K562 (cell line): ENCODE measurements at regions not wholly inside any gene's neighbourhood (a gene's known extent, or its start where the extent isn't known, plus 50 kb on each side); places are given as distances from the start of the nearest gene placed in this dataset.

Source experiments
- ATAC-seq: fragments of 200-7000 bp; cut with Tn5 transposase; 3 replicates; pipeline ENCODE4 v1.9.1; 2020; ENCODE audit warnings: moderate library complexity
- BruUV-seq: library from RNA; stranded (reverse); fragments of 400-500 nt; replicated peaks from 2 replicates; lab custom pipeline; 2021; lab: Mats Ljungman, UMichigan
- CTCF ChIA-PET: fragments of 300-600 bp; formaldehyde crosslinking; extraction: SDS; loops from one replicate; lab custom pipeline; 2021; ENCODE audit warnings: low intra/inter-chr PET ratio; lab: Yijun Ruan, JAX
- POLR2A ChIA-PET: fragments of 300-600, 350-650 bp; sonication (Branson Sonifier 250); formaldehyde crosslinking; extraction: SDS; loops from one replicate; lab custom pipeline; 2021; ENCODE audit warnings: antibody characterized with exemption, inconsistent platforms; lab: Yijun Ruan, JAX
- DNase-seq, 4 experiments: peaks; one replicate each; pipeline versions ENCODE4 v3.0.0 to v3.0.0-alpha.2; 2011 to 2018; ENCODE audit warnings: low spot score in 3 of 4, mixed read lengths in 3 of 4; ENCODE audit errors: extremely low read depth in 1 of 4
- FAIRE-seq: peaks from 2 replicates; lab custom pipeline; 2011; peaks lifted over from hg19 to GRCh38; lab: Jason Lieb, UNC
- H2AFZ ChIP-seq: 2 replicates; pipeline ENCODE4 v1.6.0; 2011; ENCODE audit warnings: low read depth, low read length, control low read depth, inconsistent platforms
- H3K27ac ChIP-seq: fragments of 200-600 bp; 3 replicates; pipeline ENCODE4 v1.8.0; 2011; ENCODE audit warnings: low read depth, mild to moderate bottlenecking, control low read depth, inconsistent platforms, low read length, moderate library complexity, mixed read lengths; ENCODE audit errors: extremely low read depth
- H3K27me3 ChIP-seq, 2 experiments: fragments of 300-600 bp in 1 of 2; 2 replicates in 1 of 2; 3 replicates in 1 of 2; pipeline versions ENCODE4 v1.6.0 to v1.8.0; 2011; ENCODE audit warnings: inconsistent platforms in 2 of 2, low read length in 2 of 2, mild to moderate bottlenecking in 1 of 2, mixed read lengths in 1 of 2, moderate library complexity in 1 of 2; ENCODE audit not compliant: control insufficient read depth in 2 of 2, insufficient read depth in 2 of 2
- H3K36me3 ChIP-seq: fragments of 300-600 bp; 3 replicates; pipeline ENCODE4 v1.8.0; 2011; ENCODE audit warnings: mild to moderate bottlenecking, low read length, inconsistent platforms; ENCODE audit not compliant: control insufficient read depth, insufficient read depth
- H3K4me1 ChIP-seq, 2 experiments: fragments of 200-600 bp in 1 of 2; replicated peaks in 1 of 2; 2 replicates in 1 of 2; 3 replicates in 1 of 2; pipeline versions ENCODE4 v1.5.1 to v1.8.0; 2011; ENCODE audit warnings: inconsistent platforms in 2 of 2, low read length in 2 of 2, mild to moderate bottlenecking in 1 of 2, mixed read lengths in 1 of 2, moderate library complexity in 1 of 2; ENCODE audit not compliant: control insufficient read depth in 2 of 2, insufficient read depth in 2 of 2
- H3K4me2 ChIP-seq: 2 replicates; pipeline ENCODE4 v1.6.1; 2011; ENCODE audit warnings: low read length, control low read depth, inconsistent platforms, mixed read lengths; ENCODE audit not compliant: insufficient read depth
- H3K4me3 ChIP-seq: fragments of 200-600 bp; sonication (generic), shearing (Covaris generic); 2 replicates; pipeline ENCODE4 v1.5.1; 2016; ENCODE audit warnings: control low read depth, inconsistent platforms
- H3K79me2 ChIP-seq: fragments of 200-600 bp; 3 replicates; pipeline ENCODE4 v1.8.0; 2011; ENCODE audit warnings: low read length, inconsistent platforms; ENCODE audit not compliant: control insufficient read depth, insufficient read depth
- H3K9ac ChIP-seq, 2 experiments: 2 replicates each; pipeline versions ENCODE4 v1.6.0 to v1.6.1; 2011; ENCODE audit warnings: low read depth in 2 of 2, low read length in 2 of 2, control low read depth in 1 of 2, inconsistent platforms in 1 of 2, mild to moderate bottlenecking in 1 of 2, mixed read lengths in 1 of 2; ENCODE audit not compliant: insufficient read depth in 1 of 2
- H3K9me1 ChIP-seq: one replicate; pipeline ENCODE4 v1.6.0; 2011; ENCODE audit warnings: inconsistent platforms, mild to moderate bottlenecking, low read length, moderate library complexity; ENCODE audit not compliant: control insufficient read depth, insufficient read depth
- H3K9me3 ChIP-seq: replicated peaks from 2 replicates; pipeline ENCODE4 v1.5.1; 2011; ENCODE audit warnings: low read depth, low read length, inconsistent platforms; ENCODE audit not compliant: control insufficient read depth, insufficient read depth
- H4K20me1 ChIP-seq: replicated peaks from 2 replicates; pipeline ENCODE4 v1.6.1; 2011; ENCODE audit warnings: low read length, inconsistent platforms, mixed read lengths; ENCODE audit not compliant: control insufficient read depth, insufficient read depth
- ARID3B ChIP-seq: fragments of 250-450 bp; sonication (Bioruptor Pico); IDR thresholded peaks from 2 replicates; pipeline ENCODE4 v1.4.0; 2020; ENCODE audit warnings: borderline replicate concordance
- ARNT ChIP-seq, 2 experiments: fragments of 450-650 bp; IDR thresholded peaks; 2 replicates each; pipeline ENCODE4 v1.6.1; 2016; ENCODE audit warnings: mild to moderate bottlenecking in 1 of 2
- CBFA2T3 ChIP-seq: fragments of 450-650 bp; IDR thresholded peaks from 2 replicates; pipeline ENCODE4 v1.6.1; 2017
- CBX1 ChIP-seq: sonication (generic); IDR thresholded peaks from 2 replicates; pipeline ENCODE4 v1.6.1; 2016; ENCODE audit warnings: antibody characterized with exemption, low read depth, mild to moderate bottlenecking
- COPS2 ChIP-seq: fragments of 450-650 bp; conservative IDR thresholded peaks from 2 replicates; pipeline ENCODE4 v1.6.1; 2016; ENCODE audit warnings: mild to moderate bottlenecking, moderate library complexity
- CREBBP ChIP-seq: IDR thresholded peaks from one replicate; pipeline ENCODE4 v1.6.1; 2012; ENCODE audit warnings: low read depth, mild to moderate bottlenecking, control low read depth, inconsistent platforms, low read length
- DDX20 ChIP-seq: fragments of 450-650 bp; IDR thresholded peaks from 2 replicates; pipeline ENCODE4 v1.6.1; 2016; ENCODE audit warnings: missing genetic modification characterization, low read depth, mild to moderate bottlenecking, missing compliant biosample characterization, moderate library complexity
- E2F1 ChIP-seq: sonication (generic); formaldehyde crosslinking; IDR thresholded peaks from 2 replicates; pipeline ENCODE4 v1.8.1; 2023; ENCODE audit warnings: mild to moderate bottlenecking, missing genetic modification reagents, moderate library complexity
- FOXP1 ChIP-seq: sonication (generic); formaldehyde crosslinking; IDR thresholded peaks from 2 replicates; pipeline ENCODE4 v1.8.0; 2022; ENCODE audit warnings: mild to moderate bottlenecking, missing genetic modification reagents
- GABPA ChIP-seq: fragments of 200-800 bp; sonication (Bioruptor generic); conservative IDR thresholded peaks from 2 replicates; pipeline ENCODE4 v1.6.1; 2016; ENCODE audit warnings: low read depth, missing genetic modification characterization, missing compliant biosample characterization
- HNRNPLL ChIP-seq: fragments of 200-400 bp; formaldehyde crosslinking; IDR thresholded peaks from 2 replicates; pipeline ENCODE4 v1.6.1; 2017; ENCODE audit warnings: low read length, low read depth, mild to moderate bottlenecking; ENCODE audit not compliant: poor library complexity, severe bottlenecking
- PKNOX1 ChIP-seq: fragments of 450-650 bp; IDR thresholded peaks from 2 replicates; pipeline ENCODE4 v1.6.1; 2016
- RAD51 ChIP-seq: fragments of 450-650 bp; IDR thresholded peaks from 2 replicates; pipeline ENCODE4 v1.7.1; 2016; ENCODE audit warnings: low read depth, mild to moderate bottlenecking, borderline replicate concordance
- STAT5B ChIP-seq: fragments of 250-450 bp; sonication (Bioruptor Pico); IDR thresholded peaks from 2 replicates; pipeline ENCODE4 v1.8.0; 2021; ENCODE audit warnings: mild to moderate bottlenecking, inconsistent platforms
- THAP12 ChIP-seq: fragments of 250-450 bp; sonication (Bioruptor Pico); IDR thresholded peaks from 2 replicates; pipeline ENCODE4 v1.9.0; 2021; ENCODE audit warnings: mild to moderate bottlenecking, inconsistent platforms
- U2AF2 ChIP-seq: fragments of 200-400 bp; formaldehyde crosslinking; optimal IDR thresholded peaks from 2 replicates; pipeline ENCODE3; 2017; ENCODE audit warnings: low read depth, mild to moderate bottlenecking, low read length
- ZBTB7A ChIP-seq: IDR thresholded peaks from 2 replicates; pipeline ENCODE4 v1.6.1; 2011; ENCODE audit warnings: low read depth, mild to moderate bottlenecking, low read length, moderate library complexity, borderline replicate concordance; ENCODE audit not compliant: control insufficient read depth
- ZKSCAN1 ChIP-seq: fragments of 150-350 bp; IDR thresholded peaks from 2 replicates; pipeline ENCODE4 v1.6.1; 2016; ENCODE audit warnings: low read depth, low read length
- ZNF717 ChIP-seq: fragments of 250-450 bp; sonication (Bioruptor Pico); IDR thresholded peaks from 2 replicates; pipeline ENCODE4 v1.5.0; 2021
- WGBS: fragments of 100-300 bp; shearing (Covaris generic); methylation state at CpG from one replicate; pipeline ENCODE4 v1.1.6; 2016; ENCODE audit warnings: low coverage, mixed read lengths; ENCODE audit not compliant: insufficient coverage; ENCODE audit errors: missing lambda C conversion rate; 5-methylcytosine and 5-hydroxymethylcytosine counted together
- in situ Hi-C: fragments of 300-500 bp; cut with MboI; formaldehyde crosslinking; loops from 4 replicates; pipeline ENCODE4 v1.15.0; 2018; ENCODE audit warnings: inconsistent platforms, mixed read lengths
- intact Hi-C: fragments of 100-400 bp; cut with micrococcal nuclease; formaldehyde crosslinking; loops from 2 replicates; pipeline ENCODE4 v1.14.2; 2022

- Histone ChIP-seq H3K4me2 (no peak overlapping the region), H2AFZ (no peak overlapping the region), H3K36me3 (no peaks in the 10 kb centered on the region), H3K9me1 (no peaks in the 10 kb centered on the region), H3K4me3 (no peak overlapping the region), H3K27ac (no peak overlapping the region), H3K79me2 (no peaks in the 10 kb centered on the region), H3K9ac (no peak overlapping the region), H4K20me1 (no peaks in the 10 kb centered on the region), H3K4me1 (no peaks in the 10 kb centered on the region), H3K9me3 (0 out of 2 replicates have a peak, but pooled peaks cover 2% of the 10 kb centered on the region), H3K27me3 (no peaks in the 10 kb centered on the region)
- ChIA-PET CTCF (no interaction called here), POLR2A (no interaction called here)
- no peak for ATAC-seq
- no peak for DNase-seq
- FAIRE-seq: no peak
- in situ Hi-C loops (no loop called here), intact Hi-C loops (no loop called here)
- BruUV-seq: no TSS peak
- 0% methylated on average over 2 of the region's 2 CpGs for WGBS
- no peak for TF ChIP-seq CBFA2T3
- TF ChIP-seq U2AF2: no peak
- no peak for TF ChIP-seq THAP12 (CRISPR knock-in tag)
- no peak for TF ChIP-seq RAD51
- no peak for TF ChIP-seq FOXP1 (CRISPR knock-in tag)
- no peak for TF ChIP-seq CBX1
- no peak for TF ChIP-seq PKNOX1
- TF ChIP-seq STAT5B (CRISPR knock-in tag): no peak
- TF ChIP-seq ZKSCAN1: no peak
- no peak for TF ChIP-seq ARNT (IDR thresholded peaks at IDR 0.05)
- no peak for TF ChIP-seq GABPA (tag)
- no peak for TF ChIP-seq ZNF717 (CRISPR knock-in tag)
- TF ChIP-seq ARID3B: no peak
- no peak for TF ChIP-seq E2F1
- TF ChIP-seq CREBBP: no peak
- no peak for TF ChIP-seq COPS2
- TF ChIP-seq ZBTB7A: no peak
- no peak for TF ChIP-seq HNRNPLL
- TF ChIP-seq DDX20 (tag): no peak
Measured at GRCh38 chr2:41207578-41207977, 755.7 kb upstream of the SLC8A1 start.
